Parathyroid adenoma (tissue), 2 donors: ENCODE measurements at regions not wholly inside any gene's neighbourhood (a gene's known extent, or its start where the extent isn't known, plus 50 kb on each side); places are given as distances from the start of the nearest gene placed in this dataset.

Experiments used
- H2AFZ ChIP-seq: fragments of 300-600 bp; sonication (generic); one replicate; pipeline ENCODE4 v1.7.0; 2017; ENCODE audit warnings: antibody characterized with exemption, mild to moderate bottlenecking
- H3K27ac ChIP-seq: fragments of 300-600 bp; sonication (generic); one replicate; pipeline ENCODE4 v1.7.0; 2017
- H3K27me3 ChIP-seq: fragments of 300-600 bp; sonication (generic); one replicate; pipeline ENCODE4 v1.7.0; 2017; ENCODE audit warnings: low read length; ENCODE audit not compliant: control insufficient read depth, insufficient read depth
- H3K36me3 ChIP-seq: fragments of 300-600 bp; sonication (generic); one replicate; pipeline ENCODE4 v1.7.0; 2017; ENCODE audit warnings: low read length; ENCODE audit not compliant: control insufficient read depth, insufficient read depth
- H3K4me1 ChIP-seq: fragments of 300-600 bp; sonication (generic); one replicate; pipeline ENCODE4 v1.7.0; 2017; ENCODE audit warnings: control low read depth
- H3K4me2 ChIP-seq: fragments of 300-600 bp; sonication (generic); one replicate; pipeline ENCODE4 v1.7.0; 2017; ENCODE audit warnings: low read length
- H3K4me3 ChIP-seq: fragments of 300-600 bp; sonication (generic); one replicate; pipeline ENCODE4 v1.7.0; 2017; ENCODE audit warnings: low read depth, low read length
- H3K79me2 ChIP-seq: fragments of 300-600 bp; sonication (generic); one replicate; pipeline ENCODE4 v1.7.0; 2017; ENCODE audit warnings: control low read depth
- H3K9ac ChIP-seq: fragments of 300-600 bp; sonication (generic); one replicate; pipeline ENCODE4 v1.7.0; 2017; ENCODE audit warnings: mild to moderate bottlenecking
- H3K9me3 ChIP-seq: fragments of 300-600 bp; sonication (generic); one replicate; pipeline ENCODE4 v1.7.0; 2017; ENCODE audit warnings: low read length; ENCODE audit not compliant: control insufficient read depth
- CTCF ChIP-seq: fragments of 300-600 bp; sonication (generic); IDR thresholded peaks from one replicate; pipeline ENCODE4 v1.7.0; 2017; ENCODE audit warnings: antibody characterized with exemption, mild to moderate bottlenecking
- donor health status: primary hyperparathyroidism.

GRCh38 chr5:66427139-66427442 is 169.1 kb upstream of the MAST4 start:
- H3K4me2 ChIP-seq: no peak overlapping the region
- H3K79me2 ChIP-seq: no peaks in the 10 kb centered on the region
- no peak overlapping the region for H2AFZ ChIP-seq
- no peak overlapping the region for H3K9ac ChIP-seq
- no peaks in the 10 kb centered on the region for H3K9me3 ChIP-seq
- no peak for TF ChIP-seq CTCF
- no peaks in the 10 kb centered on the region for H3K4me1 ChIP-seq
- H3K27ac ChIP-seq: no peak overlapping the region
- no peak overlapping the region for H3K4me3 ChIP-seq
- H3K27me3 ChIP-seq: no peaks in the 10 kb centered on the region
- H3K36me3 ChIP-seq: no peaks in the 10 kb centered on the region

- no peaks in the 10 kb centered on the region for H3K27me3 ChIP-seq
Observed at GRCh38 chr5:66436721-66437120, 159.5 kb upstream of the MAST4 start.

GRCh38 chr5:66438087-66438486 is 158.1 kb upstream of the MAST4 start:
- no peak for TF ChIP-seq CTCF
- Histone ChIP-seq H3K9me3 (no peaks in the 10 kb centered on the region), H3K27me3 (no peaks in the 10 kb centered on the region), H3K4me1 (no peaks in the 10 kb centered on the region), H2AFZ (no peak overlapping the region), H3K4me2 (no peak overlapping the region), H3K79me2 (no peaks in the 10 kb centered on the region), H3K9ac (no peak overlapping the region), H3K4me3 (no peak overlapping the region), H3K27ac (no peak overlapping the region), H3K36me3 (no peaks in the 10 kb centered on the region)

More at GRCh38 chr5:66436721-66437120, 159.5 kb upstream of the MAST4 start:
- Histone ChIP-seq H3K36me3 (no peaks in the 10 kb centered on the region), H3K4me1 (no peaks in the 10 kb centered on the region), H3K9me3 (no peaks in the 10 kb centered on the region), H3K4me3 (no peak overlapping the region), H3K27ac (no peak overlapping the region), H2AFZ (no peak overlapping the region), H3K9ac (no peak overlapping the region), H3K4me2 (no peak overlapping the region), H3K79me2 (no peaks in the 10 kb centered on the region)
- no peak for TF ChIP-seq CTCF

- Histone ChIP-seq H3K4me1 (no peaks in the 10 kb centered on the region), H3K36me3 (no peaks in the 10 kb centered on the region), H3K9me3 (no peaks in the 10 kb centered on the region), H3K9ac (no peak overlapping the region), H3K27ac (no peak overlapping the region), H3K79me2 (no peaks in the 10 kb centered on the region), H3K27me3 (no peaks in the 10 kb centered on the region), H2AFZ (no peak overlapping the region), H3K4me2 (no peak overlapping the region), H3K4me3 (no peak overlapping the region)
- TF ChIP-seq CTCF: no peak
Observed at GRCh38 chr5:66438696-66439095, 157.5 kb upstream of the MAST4 start.

- no peak overlapping the region for H3K4me2 ChIP-seq
- TF ChIP-seq CTCF: no peak
Observed at GRCh38 chr5:66440202-66440680, 156.0 kb upstream of the MAST4 start.

More at GRCh38 chr5:66440202-66440680, 156.0 kb upstream of the MAST4 start:
- Histone ChIP-seq H3K27ac (no peak overlapping the region), H3K9ac (no peak overlapping the region), H2AFZ (no peak overlapping the region), H3K27me3 (no peaks in the 10 kb centered on the region), H3K4me1 (no peaks in the 10 kb centered on the region), H3K9me3 (no peaks in the 10 kb centered on the region), H3K4me3 (no peak overlapping the region), H3K36me3 (no peaks in the 10 kb centered on the region), H3K79me2 (no peaks in the 10 kb centered on the region)
